Erythroblast (primary cell): ENCODE measurements at regions not wholly inside any gene's neighbourhood (a gene's known extent, or its start where the extent isn't known, plus 50 kb on each side); places are given as distances from the start of the nearest gene placed in this dataset.

Experiments
- GATA1 ChIP-seq: IDR thresholded peaks from 2 replicates; pipeline ENCODE4 v1.6.1; 2011; ENCODE audit warnings: low read depth, mild to moderate bottlenecking, control low read depth, low read length, moderate library complexity
- POLR2A ChIP-seq: IDR thresholded peaks from 2 replicates; pipeline ENCODE4 v1.6.1; 2011; ENCODE audit warnings: mild to moderate bottlenecking, low read length

DNA sequence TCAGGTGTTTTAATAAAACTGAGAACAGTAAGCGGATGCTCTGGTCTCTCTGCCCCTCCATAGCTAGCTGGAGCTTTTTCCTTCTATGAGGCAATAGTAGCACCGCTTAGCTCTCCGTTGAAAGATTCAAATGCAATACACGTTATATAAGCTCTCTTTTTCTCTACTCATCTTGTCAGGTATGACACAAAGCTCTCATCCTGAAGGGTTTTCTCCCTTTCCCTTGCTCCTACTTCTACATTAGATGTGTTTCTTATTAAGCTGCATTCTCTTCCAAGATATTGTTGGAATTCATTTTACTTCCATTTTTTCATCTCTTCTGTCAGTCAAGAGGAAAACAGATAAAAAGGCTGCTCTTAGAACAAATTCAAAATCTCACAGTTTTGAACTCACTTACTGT is 434.6 kb upstream of the DDX18 start:
- no peak for TF ChIP-seq POLR2A
- TF ChIP-seq GATA1 = no peak
